GM19455 (cell line): ENCODE measurements at regions not wholly inside any gene's neighbourhood (a gene's known extent, or its start where the extent isn't known, plus 50 kb on each side); places are given as distances from the start of the nearest gene placed in this dataset.

Source experiments
- ATAC-seq: cut with Tn5 transposase; IDR thresholded peaks from one replicate; pipeline ENCODE4 v1.9.1; 2021; ENCODE audit not compliant: unreplicated experiment

DNA sequence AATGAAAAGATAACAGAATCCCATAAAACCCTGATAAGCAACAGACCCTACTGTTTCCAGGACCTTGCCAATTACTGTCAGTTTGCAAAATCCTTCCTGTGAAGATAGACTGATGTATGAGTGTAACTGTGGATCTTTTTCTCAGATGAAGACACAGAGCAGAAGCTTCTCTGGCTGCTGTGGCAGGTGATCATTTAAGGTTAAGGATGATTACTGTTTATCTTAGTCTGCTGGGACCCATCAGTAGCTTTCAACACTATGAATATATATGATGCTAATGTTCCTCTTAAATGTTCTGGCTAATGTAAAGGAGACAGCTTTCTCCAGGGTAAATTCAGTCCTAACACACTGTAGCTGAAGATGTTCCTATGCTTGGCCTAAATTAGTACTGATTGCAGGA, 56.0 kb upstream of the CTTNBP2 start:
- no peak for ATAC-seq

DNA sequence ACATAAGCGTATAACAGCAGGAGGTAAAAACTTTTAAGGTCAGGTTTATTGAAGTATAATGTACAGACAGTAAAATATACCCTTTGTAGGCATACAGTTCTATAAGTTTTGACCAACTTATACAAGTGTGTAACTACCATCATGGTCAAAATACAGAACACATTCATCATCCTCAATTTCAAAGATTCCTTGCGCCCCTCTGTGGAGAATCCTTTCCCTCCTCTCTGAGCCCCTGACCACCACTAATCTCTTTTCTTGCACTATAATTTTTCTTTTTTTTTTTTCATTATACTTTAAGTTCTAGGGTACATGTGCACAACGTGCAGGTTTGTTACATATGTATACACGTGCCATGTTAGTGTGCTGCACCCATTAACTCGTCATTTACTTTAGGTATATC, 58.1 kb upstream of the CTTNBP2 start:
- ATAC-seq, result no peak

DNA sequence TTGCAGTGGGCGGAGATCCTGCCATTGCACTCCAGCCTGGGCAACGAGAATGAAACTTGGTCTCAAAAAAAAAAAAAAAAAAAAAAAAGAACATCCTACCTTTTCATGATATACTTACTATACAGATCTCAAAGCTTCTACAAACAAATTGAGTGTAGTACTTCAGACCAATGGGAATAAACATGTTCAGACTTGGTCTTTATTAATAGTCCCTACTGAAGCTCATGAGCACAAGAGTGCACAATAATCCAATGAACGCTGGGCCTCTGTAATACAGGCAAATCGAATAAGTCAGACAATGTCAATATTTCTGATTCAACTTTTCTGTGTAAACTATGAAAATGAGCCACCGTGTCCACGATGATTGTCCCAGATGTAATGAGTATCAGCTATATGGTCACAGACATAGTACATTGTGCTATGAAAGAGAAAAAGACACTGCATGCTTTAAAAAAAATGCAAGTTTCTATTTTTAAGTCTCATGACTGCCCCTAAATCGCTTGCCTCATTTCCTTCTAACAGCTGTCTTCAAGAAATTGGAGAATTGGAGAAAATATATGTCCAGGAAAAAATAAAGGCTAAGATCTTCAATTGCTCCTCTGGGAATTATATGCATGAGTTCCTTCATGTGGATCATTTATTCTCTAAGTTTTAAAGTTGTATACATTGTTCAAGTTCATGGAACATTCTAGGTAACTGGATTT, 64.0 kb upstream of the CTTNBP2 start:
- ATAC-seq, result no peak

DNA sequence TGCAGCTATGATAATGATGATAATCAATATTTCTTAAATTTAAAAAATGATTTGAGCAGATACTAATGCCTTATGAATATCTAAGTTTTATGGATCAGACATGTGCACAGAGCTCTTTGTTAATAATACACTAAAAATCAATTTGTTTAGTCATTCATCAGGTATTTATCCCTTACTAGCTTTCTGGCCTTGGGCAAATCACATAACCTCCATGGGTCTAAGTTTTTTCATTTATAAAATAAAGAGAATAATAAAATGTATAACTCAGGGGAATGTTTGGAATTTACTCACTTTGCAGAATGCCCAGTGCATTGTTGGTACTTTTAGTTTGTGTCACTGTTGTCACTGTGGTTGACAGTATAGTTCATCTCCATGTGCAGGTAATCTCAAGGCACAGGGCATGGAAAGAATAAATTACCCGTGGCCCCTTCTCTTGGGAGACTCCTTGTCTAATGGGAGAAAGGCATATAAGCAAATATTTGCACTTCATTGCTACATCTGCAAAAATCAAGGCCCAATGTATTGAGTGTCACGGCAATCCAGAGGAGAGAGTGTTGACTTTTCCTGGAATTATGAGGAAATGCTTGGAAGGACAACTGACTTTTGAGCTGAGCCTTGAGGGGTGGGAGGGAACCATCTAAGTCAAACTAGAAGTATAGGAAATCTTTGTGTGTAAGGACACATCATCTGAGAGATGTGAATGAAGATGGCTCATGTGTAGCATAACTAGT, 64.7 kb upstream of the CTTNBP2 start:
- ATAC-seq, result no peak

DNA sequence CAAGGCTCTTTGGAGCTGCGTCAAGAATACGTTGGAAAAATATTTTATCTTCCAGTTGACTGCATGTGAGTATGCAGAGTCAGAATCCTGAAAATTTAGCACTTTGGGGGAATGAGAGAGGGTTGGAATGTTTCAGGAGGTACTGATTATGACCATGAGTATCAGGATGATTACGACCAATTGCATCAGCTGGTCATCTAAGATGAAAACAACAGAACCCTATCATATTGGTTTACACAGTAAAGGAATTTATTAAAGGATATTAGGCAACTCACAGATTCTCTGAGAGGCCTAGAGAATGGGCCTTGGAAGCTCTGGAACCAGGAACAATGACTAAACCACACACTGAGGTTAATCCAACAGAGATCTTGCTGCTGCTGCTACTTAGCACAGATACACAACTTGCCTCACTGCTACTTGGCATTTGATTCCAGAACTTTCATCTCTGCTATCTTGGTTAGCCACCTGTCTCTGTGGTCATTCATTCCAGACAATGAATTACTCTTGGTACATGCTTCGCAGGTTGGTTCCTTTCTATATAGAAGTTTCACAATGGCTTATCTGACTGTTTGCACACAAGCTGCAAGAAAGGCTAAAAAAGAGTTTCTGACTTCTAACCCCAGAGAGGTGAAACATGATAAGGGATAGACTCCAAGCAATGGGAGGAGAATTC, 68.0 kb upstream of the CTTNBP2 start:
- ATAC-seq, result no peak

DNA sequence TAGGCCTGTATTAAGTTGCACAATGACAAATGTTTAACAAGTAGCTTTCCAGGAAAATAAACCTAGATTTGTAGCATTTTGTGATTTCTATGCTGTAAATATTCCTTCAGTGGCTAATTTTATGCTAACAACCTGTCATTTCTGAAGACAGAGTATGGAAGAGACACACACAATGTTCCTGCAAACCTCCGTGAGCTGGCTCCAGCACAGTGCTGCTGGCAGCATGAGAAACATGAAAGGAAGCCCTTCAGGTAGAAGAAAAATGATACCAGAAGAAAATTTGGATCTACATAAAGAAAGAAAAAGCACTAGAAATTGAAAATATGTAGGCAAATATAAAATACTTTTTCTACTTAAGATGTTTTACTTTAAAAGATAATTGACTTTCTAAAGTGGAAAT, 69.5 kb upstream of the CTTNBP2 start:
- ATAC-seq, result no peak

DNA sequence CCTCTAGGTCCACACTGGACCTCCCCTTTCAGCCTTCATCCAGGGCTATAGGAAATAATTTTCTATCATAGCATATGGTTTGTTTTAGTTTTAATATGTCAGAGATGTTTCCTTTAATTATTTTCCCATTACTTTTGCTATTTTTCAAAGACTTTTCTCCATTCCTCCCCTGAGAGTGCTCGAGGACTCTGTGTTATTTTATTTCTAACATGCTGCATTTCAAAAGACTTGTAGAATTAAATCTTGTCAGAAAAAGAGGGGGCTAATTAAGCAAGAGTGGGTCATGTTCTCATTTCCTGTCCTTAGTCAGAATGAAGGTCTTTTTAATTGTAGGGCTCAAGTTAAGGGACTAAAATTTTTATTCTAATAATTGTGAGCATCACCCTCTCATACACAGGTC, 71.6 kb upstream of the CTTNBP2 start:
- ATAC-seq, result no peak

DNA sequence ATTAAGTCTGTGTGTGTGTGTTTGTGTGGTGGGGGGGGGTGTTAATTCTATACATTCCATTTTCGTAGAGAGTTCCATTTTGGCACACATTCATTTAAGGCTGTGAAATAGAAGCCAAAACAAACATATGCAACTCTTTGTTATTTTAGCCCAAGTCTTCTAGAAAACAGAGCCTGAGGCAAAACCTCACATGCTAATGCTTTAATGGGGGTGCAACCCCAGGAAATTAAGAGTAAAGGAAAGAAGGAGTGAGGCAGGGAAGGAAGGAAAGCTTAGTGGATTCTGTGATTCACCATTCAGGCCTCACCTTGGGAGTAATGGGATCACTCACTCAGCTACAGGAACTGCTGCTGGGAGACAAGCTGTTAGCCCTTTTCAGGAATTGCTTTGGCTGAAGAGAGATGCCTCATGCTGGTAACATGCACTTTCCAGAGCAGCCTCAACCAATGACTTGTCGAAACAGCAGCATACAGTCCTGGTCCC, 73.0 kb upstream of the CTTNBP2 start:
- no peak for ATAC-seq

DNA sequence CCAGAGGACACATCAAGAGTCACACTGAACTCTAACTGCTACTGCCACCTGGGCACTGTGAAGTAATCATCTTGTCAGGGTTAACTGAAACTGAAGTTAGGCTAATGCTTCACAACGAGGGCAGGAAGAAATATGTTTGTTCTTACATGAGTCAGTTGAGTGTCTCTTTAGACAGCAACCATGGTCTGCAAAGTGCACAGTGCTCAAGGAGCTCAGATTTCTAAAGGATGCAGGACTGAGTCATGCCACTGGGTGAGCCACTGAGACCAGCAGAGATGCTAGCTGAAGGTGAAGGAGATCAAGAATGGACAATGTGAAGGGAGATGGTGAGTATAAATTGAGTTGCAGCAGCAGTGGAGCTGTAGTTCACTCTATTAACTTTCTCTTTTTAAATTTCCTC, 76.0 kb upstream of the CTTNBP2 start:
- ATAC-seq, result no peak

DNA sequence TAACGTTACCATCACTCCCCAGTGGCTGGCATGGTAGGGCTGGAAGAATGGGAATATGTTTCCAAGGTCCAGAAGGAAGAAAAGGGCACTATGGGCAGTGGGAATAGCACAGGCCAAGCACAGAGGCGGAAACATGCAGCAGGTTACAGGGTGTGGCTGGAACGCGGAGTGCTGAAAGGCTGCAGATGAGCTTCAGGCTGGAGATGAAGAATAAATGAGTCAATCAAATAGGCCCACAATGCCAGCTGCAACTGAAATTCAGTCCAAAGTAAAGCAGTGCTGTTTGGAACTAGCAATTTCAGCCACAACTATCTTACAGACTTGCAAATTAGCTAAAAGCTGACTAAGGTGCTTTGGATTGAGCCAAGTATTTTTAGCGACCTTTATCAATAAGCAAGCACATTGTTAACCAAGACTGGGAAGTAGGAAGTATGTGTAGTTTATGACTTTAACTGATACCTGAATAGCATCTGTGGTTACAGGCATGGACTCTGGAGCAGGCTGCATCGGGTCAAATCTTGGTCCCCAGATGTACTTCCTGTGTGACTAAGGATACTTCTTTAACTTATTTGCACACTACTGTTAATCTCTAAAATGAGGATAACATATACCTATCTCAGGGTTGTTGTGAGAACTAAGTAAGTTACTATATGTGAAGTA, 77.5 kb upstream of the CTTNBP2 start:
- ATAC-seq, result no peak

DNA sequence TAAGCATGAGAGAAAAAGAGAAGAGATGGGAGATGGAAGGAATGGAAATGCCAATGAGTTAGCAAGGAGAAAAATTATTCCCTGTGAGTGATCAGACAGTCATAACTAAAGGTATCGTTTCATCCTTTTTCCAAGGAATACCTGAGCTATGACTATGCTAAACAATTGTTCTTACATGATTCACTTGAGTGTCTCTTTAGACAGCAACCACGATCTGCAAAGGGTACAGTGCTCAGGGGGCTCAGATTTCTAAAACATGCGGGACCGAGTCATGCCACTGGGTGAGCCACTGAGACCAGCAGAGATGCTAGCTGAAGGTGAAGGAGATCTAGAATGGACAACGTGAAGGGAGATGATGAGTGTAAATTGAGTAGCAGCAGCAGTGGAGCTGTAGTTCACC, 78.0 kb upstream of the CTTNBP2 start:
- ATAC-seq, result no peak

DNA sequence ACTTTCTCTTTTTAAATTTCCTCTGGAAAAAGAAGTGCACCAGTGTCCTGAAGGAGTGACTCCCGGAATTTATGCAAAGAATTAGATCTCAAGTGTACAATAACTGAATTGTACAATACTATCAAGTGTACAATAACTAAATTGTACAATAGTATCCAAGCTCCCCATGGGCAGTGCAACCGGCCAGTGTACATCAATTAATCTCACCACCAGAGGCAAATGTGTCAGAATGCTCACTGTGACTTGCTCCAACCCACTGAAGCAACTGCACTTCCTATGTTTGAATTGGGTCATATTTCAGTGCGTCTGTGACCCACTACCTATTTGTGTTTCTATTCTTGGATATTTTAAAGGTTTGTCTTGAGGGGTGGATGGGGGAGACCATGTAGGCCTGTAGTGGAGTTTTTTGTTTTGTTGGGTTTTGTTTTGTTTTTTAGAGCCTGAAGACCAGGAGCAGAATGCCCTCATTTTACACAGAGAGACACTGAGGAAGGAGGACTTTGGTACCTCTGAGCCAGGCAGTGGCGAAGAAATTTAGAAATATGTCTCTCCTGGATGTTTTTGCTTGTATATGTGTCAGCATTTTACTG, 78.5 kb upstream of the CTTNBP2 start:
- no peak for ATAC-seq

DNA sequence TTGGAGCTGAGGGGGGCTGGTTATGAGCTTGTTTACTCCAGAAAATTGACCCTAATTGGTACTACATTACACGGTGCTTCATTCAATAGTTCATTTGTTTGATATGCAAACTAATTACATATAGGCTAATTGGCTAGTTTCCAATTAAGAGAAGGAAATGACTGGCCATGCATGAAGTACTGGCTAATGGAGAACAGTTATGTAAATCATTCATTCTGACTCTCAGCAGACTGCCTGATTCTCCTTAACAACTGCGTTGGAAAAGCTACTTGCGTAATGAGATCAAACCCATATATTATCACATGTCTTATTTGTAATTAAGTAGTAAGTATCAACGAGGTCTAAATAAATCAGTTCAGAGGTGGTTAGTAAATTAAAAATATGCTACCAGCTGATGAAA, 81.8 kb upstream of the CTTNBP2 start:
- ATAC-seq, result no peak

DNA sequence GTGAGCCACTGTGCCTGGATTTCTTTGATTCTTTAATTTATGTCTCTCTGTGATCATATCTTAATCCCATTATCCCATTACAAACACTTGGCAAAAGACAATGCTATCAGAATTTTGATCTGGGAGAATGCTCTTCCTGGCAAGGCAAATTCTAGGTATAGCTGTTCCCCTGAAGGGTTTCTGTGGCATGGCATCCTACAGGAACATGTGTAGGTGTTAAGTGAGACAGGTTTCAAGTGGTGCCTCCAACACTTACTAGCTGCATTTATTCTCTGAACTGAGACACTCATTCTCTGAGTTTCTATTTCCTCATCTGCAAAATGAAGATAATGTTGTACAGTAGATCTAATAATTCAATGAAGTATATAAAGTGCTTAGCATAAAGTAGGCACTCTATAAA, 87.1 kb upstream of the CTTNBP2 start:
- no peak for ATAC-seq

DNA sequence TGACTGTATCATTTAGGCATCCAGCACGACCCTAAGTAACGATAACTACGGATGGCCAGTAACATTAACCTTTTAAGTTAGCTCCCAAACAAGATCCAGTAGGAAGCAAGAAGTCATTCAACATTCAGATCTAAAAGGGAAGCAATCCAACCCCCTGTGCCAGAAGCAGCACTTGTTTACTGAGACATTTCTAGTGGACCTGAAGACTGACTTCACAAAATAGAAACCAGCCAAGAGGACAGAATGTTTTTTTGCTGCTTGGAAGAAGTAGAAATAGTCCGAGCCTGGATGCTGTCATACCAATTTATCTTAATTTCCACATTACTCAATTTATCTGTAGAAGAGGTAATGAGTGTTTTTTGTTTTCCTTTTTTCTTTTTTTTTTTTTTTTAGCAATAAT, 88.0 kb upstream of the CTTNBP2 start:
- ATAC-seq, result no peak

DNA sequence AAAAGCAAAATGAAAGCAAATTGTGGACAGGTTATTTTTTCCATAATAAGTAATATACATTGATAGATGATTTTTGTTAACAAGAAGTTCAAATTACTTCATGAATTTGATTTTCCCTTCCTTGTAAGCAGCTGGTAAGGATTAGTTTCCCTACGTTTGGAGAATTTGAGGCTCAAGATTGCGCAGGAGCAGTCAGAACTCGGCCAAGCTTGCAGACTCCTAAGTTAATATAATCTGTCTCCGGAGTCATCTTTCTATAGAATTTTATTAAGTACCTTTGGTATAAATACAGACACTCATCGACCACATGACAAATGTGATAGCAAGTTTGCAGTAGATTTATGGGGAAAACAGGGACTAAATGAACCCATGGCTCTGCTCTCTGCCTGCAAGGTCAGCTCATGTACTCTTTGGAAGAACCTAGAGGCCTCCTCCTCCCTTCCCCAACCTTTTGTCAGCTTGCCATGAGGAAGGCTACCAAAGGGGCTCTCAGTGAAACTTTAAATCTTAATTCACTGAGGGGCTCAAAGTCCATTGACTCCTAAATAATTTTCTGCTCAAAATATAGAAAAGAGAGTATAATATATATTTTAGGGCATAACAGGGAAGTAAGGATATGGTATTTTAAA, 89.2 kb upstream of the CTTNBP2 start:
- ATAC-seq, result no peak

DNA sequence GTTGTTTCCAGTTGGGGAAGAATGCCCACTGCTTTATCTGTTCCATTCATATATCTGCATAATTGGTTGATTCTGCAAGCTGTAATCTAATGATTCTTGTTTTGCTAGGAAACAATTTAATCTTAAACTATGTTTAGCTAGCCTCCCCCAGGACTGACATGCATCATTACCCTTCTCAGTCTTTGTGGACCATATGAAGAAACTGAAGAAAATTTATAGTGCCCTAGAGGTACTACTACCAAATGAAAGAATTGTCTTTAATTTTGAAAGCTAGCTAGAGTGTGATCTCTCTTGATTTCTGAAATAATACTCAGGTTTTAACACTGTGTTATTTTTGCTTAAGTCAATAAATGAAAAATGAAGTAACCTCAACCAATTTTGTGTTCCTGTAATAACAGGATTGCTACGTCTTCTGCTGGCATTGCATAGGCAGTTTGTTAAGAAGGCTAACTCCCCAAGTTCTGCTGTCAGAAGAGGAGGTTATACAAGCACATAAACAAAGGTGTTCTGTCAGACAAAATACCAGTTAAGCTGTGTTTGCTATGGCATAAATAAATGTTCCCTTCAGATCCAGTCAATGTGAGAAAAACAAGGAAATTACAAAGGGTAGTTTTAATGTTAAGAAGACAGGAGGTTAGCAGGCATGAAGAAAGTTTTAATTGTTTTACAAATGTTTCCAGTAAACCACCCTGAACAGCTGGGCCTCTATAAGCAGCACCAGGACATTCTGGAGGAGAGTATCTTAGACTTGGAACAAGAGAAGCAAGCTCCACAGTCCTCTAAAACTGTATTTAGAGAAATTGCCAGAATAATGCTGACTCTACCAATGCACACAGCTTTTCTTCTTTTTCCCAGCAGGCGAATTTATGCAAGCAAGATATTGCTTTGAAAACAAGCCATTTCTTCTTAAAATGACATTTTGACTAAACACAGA, 90.3 kb upstream of the CTTNBP2 start:
- ATAC-seq, result no peak

DNA sequence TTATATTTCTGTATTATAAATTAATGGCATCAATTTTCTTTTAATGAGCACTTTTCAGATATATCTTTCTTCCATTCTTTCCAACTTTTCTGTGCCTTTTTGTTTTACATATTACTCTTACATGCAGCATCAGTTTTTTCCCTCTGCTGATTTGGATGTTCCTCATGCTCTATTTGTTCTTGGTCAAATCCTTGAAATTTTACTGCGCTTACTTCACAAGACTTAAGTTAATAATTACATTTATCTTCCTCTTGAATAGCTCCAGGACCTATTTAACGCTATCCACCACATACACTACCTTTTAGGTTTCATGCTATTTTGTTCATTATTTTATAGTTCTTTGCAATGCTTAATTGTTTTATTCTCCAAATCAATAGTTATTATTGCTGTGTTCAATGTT, 97.6 kb upstream of the CTTNBP2 start:
- no peak for ATAC-seq

DNA sequence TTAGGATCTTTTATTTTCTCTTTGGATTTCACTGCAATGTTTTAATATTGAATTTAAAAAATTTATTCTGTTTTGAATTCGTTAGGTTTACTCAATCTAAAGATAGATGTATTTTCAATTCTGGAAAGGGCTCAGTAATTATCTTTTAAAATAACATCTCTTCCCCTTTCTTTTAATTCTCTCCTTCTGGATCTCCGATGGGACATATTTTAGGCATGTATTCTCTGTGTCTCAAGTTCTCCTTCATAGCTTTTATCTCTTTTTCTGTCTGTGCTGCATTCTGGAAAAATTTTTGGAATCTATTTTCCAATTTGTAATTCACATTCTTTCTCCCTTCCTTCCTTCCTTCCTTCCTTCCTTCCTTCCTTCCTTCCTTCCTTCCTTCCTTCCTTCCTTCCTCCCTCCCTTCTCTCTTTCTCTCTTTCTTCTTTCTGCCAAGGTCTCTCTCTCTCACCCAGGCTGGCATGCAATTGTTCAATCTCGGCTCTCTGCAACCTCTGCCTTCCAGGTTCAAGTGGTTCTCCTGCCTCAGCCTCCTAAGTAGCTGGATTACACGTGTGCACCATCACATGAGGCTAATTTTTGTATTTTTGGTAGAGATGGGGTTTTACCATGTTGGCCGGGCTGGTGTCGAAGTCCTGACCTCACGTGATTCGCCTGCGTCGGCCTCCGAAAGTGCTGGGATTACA, 98.5 kb upstream of the CTTNBP2 start:
- no peak for ATAC-seq
